ENCODE measurements at regions not wholly inside any gene's neighbourhood (a gene's known extent, or its start where the extent isn't known, plus 50 kb on each side); places are given as distances from the start of the nearest gene placed in this dataset.

DNA sequence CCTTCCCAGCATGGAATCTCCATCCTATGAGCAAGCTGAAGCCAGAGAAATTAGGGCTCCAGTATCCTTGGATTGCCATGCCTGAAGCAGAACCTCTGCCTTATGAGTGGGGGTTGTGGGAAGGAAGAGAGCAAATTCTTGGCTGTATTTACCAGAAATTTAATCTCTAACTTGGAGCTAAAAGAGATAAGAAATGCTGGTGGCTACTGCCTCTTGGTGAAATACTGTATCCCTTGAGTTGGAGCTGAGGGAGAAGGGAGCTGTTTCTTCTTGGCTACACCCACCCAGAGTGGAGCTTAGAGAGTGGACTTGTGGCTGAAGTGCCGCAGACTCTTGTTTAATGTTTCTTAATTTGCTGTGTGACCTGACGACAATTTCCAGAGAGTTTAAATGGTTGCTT, 447.3 kb downstream of the ARHGEF28 start:
- DNase-seq, result no peak

GRCh38 chr5:74072646-74073045, 446.6 kb downstream of the ARHGEF28 start:
- no peak for DNase-seq

DNA sequence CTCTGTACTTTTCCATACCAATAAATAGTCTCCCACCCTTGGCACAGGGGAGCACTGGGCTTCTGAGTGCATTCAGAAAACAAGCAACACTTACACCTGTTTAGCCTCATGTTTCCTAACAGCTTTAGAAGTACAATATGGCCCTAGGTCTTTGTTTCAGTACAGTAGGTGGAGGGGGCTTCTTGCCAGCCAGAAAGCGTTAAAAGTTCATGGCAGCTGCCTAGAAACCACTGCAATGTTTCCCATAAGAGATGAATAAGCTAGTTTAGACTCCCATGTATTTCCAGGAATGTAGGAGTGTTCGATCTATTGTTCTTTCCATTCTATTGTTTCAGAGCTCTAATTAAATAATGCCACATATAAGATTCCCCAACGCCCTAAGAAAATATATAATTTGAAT, 444.8 kb downstream of the ARHGEF28 start:
- no peak for DNase-seq

DNA sequence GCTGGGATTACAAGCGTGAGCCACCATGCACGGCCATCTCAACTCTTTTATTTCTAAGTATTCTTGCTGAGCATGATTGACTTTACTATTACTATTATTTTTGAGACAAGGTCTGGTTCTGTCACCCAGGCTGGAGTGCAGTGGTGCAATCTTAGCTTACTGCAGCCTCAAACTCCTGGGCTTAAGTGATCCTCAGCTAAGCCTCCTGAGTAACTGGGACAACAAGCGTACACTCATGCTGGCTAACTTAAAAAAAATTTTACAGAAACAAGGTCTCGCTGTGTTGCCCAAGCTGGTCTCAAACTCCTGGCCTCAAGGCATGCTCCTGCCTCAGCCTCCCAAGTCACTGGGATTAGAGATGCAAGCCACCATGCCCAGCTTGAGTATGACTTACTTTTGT, 443.7 kb downstream of the ARHGEF28 start:
- DNase-seq, result no peak

DNA sequence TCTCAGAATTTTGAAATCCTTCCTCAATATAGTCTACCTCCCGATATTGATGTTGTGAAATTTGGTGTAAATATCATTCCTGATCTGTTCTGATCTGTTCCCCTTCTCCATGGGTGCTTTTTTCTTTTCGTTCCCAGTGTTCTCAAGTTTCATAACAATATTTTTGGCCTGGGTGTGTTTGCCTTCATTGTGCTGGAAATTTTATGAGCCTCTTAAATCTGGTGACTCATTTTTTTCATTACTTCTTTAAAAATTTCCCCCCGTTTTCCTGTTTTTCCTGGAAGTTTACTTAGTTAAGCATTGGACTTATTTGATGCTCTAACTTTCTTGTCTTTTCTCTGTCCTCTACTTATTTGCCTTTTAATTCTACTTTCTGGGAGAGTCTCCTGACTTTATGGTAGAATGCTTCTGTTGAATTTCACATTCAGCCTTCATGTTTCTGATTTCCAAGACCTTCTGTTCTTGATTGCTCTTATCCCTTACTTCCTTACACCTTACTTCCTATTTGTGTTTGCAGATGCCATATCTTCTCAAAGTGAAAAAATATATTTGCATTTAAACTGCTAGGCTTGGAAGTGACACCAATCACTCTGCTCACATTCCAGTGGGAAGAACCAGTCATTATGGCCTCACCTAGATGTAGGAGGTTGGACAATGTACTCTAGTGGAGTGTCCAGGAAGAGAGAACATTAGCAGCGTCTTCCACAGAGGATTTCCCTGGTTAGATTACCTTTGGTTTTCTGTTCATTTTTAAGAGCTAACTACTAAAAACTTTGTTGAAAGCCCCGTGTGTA, 441.9 kb downstream of the ARHGEF28 start:
- no peak for DNase-seq

GRCh38 chr5:74064911-74065310, 438.9 kb downstream of the ARHGEF28 start:
- DNase-seq, result no peak

DNA sequence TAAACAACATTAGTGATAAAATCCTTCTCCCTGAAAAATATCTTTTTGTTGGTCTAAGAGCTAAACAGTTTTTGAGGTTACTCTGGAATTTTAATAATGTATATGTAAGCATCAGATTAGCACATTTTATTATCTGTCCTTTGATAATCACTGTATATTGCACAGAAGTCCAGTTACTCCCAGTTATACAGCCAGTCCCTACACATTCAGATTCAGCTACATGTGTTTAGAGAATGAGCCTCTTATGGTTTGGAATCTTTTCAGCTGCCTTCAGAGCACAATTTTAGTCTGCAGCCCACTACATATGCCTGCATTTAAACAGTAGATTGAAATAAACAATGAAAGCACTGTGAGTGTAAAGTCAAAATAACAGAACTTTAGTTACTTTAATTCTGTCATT, 438.2 kb downstream of the ARHGEF28 start:
- DNase-seq, result no peak

GRCh38 chr5:74063821-74064220, 437.8 kb downstream of the ARHGEF28 start:
- DNase-seq, result no peak

DNA sequence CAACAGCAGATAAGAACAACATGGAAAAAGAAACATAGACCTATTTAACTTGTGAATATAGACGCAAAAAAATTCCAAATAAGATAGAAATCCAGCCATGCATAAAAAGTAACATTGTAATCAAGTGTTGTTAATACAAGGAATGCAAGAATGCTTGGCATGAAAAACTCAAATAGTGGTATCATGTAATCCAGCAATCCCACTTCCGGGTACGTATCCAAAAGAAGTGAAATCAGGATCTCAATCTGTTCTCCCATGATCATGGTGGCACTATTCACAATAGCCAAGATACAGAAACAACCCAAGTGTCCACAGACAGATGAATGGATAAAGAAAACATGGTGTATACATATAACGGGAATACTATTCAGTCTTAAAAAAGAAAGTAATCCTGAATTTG, 437.4 kb downstream of the ARHGEF28 start:
- no peak for DNase-seq

GRCh38 chr5:74061292-74061691, 435.3 kb downstream of the ARHGEF28 start:
- no peak for DNase-seq

DNA sequence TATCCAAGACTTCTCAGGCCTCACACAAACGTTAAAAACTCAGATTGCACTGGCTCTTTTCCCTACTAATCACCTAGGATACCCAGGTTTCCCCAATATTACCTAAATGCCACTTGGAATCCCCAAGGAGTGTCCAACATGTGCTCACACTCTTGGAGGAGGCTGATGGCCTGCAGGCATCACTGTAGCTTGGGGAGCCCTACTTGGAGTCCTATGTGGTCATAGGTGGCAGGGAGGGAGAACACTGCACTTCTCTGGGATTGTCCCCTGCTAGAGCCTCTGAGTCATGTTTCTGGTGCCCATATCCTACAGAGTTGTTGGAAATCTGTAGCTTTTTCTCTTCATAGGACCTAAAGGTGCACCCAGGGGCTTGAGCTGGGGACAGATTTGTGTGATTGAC, 433.7 kb downstream of the ARHGEF28 start:
- DNase-seq, result no peak

- no peak for DNase-seq
These were observed 430.8 kb downstream of the ARHGEF28 start for GRCh38 chr5:74056789-74057164.

- DNase-seq, result no peak
These were observed 430.3 kb downstream of the ARHGEF28 start for GRCh38 chr5:74056107-74056788.

GRCh38 chr5:74055486-74056106, 429.6 kb downstream of the ARHGEF28 start:
- DNase-seq, result peak; percentile 50 to 77

DNA sequence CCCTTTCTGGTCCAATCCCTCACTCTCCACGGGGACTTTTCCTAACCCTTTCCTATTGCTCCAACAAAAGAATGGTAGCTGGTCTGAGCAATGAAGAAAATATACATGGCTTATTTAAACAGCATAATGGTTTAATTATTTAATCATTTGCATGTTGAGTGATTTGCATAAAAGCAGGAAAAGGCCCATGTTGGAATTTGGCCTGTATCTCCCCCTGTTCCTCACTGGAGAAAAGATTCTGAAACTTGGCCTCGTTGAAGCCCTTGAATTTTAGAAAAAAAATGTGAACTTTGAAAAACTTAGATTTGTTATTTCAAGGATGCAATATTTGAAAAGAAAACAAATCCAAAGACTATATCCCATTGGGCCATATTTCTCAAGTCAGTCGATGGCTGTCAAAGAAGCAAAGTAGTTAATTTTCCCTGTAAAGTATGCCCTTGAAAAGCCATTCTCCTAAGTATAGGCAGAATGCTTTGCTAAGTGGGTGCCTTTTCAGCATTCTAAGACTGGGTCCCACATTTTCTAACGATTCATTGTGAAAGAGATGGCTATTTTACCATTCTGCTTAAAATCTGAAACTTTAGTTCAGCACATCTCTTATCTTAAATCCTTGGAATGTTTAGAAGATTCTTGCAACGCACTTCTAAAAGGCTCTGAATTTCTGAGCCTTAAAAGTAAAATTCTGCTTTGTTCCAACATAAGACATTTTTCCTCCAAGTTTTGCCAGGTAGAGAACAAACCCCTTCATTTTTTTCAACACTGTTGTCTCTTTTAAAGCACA, 428.8 kb downstream of the ARHGEF28 start:
- DNase-seq, result no peak

GRCh38 chr5:74054139-74054538, 428.1 kb downstream of the ARHGEF28 start:
- peak; percentile 67 to 85 for DNase-seq

GRCh38 chr5:74052441-74053221, 426.6 kb downstream of the ARHGEF28 start:
- no peak for DNase-seq

DNA sequence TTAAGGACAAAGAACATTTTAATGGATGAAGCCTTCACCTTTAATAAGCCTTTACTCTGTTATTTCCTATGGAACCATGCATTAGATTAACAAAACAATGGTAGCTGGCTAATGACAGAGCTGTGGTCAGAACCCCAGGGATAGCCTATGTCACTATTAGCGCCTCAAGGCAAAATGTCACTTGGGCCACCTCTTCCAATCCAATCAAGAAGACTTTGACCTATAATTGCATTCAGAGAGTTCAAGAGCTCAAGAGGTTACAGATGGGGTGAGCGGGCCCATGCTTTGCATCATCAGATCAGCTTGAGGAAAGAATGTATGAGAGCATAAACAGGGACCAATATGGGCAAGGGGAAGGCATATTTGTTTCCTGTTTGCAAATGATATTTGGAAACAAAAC, 425.1 kb downstream of the ARHGEF28 start:
- no peak for DNase-seq

- no peak for DNase-seq
These were observed 418.9 kb downstream of the ARHGEF28 start for GRCh38 chr5:74044936-74045335.

GRCh38 chr5:74042959-74043358, 417.0 kb downstream of the ARHGEF28 start:
- DNase-seq, result no peak

- DNase-seq, result peak in 1 of 2 experiments; percentile 11
These were observed 416.6 kb downstream of the ARHGEF28 start for GRCh38 chr5:74042559-74042958.

- DNase-seq, result no peak
These were observed 415.9 kb downstream of the ARHGEF28 start for GRCh38 chr5:74041913-74042312.

Data from NCI-H2081 (cell line).